HCT116 (cell line): ENCODE measurements at regions not wholly inside any gene's neighbourhood (a gene's known extent, or its start where the extent isn't known, plus 50 kb on each side); places are given as distances from the start of the nearest gene placed in this dataset.

Source experiments
- CTCF ChIP-seq, 3 experiments: fragments of 200-600 bp in 1 of 3; sonication (generic) in 1 of 3; IDR thresholded peaks in 2 of 3; conservative IDR thresholded peaks in 1 of 3; 2 replicates each; pipeline ENCODE4 v1.5.1; 2012 to 2017; ENCODE audit warnings: low read depth in 2 of 3, low read length in 2 of 3, antibody characterized with exemption in 1 of 3, borderline replicate concordance in 1 of 3, control low read depth in 1 of 3, mild to moderate bottlenecking in 1 of 3, mixed read lengths in 1 of 3, mixed run types in 1 of 3, moderate library complexity in 1 of 3; ENCODE audit not compliant: insufficient read depth in 1 of 3
- EGR1 ChIP-seq: IDR thresholded peaks from 2 replicates; pipeline ENCODE4 v1.6.1; 2012; ENCODE audit warnings: low read depth
- EZH2phosphoT487 ChIP-seq: fragments of 200-600 bp; IDR thresholded peaks from 2 replicates; pipeline ENCODE4 v1.6.1; 2018; ENCODE audit warnings: antibody characterized with exemption, borderline replicate concordance
- FOSL1 ChIP-seq: IDR thresholded peaks from 2 replicates; pipeline ENCODE4 v1.6.1; 2012; ENCODE audit warnings: low read depth
- POLR2A ChIP-seq: IDR thresholded peaks from 2 replicates; pipeline ENCODE4 v1.7.0; 2011; ENCODE audit warnings: borderline replicate concordance; ENCODE audit not compliant: insufficient read depth, insufficient read length; ENCODE audit errors: extremely low read depth
- POLR2AphosphoS5 ChIP-seq: IDR thresholded peaks from 2 replicates; pipeline ENCODE4 v1.6.1; 2011; ENCODE audit warnings: mild to moderate bottlenecking, low read depth, low read length, moderate library complexity
- REST ChIP-seq: IDR thresholded peaks from 2 replicates; pipeline ENCODE4 v1.6.1; 2012; ENCODE audit warnings: low read depth
- ZNF274 ChIP-seq: fragments of 200-500 bp; sonication (Bioruptor generic); IDR thresholded peaks from 2 replicates; pipeline ENCODE4 v1.6.1; 2014; ENCODE audit warnings: mild to moderate bottlenecking, low read depth, low read length, inconsistent platforms

GRCh38 chr6:142011156-142011555 is 121.6 kb upstream of the GJE1 start:
- no peak for TF ChIP-seq CTCF (IDR thresholded peaks at IDR 0.05 in 2 of 3, conservative IDR thresholded peaks at IDR 0.05 in 1 of 3; ENCODE audit: borderline replicate concordance in 1 of 3, insufficient read depth in 1 of 3, low read depth in 2 of 3, low read length in 2 of 3)
- TF ChIP-seq EZH2phosphoT487, result no peak
- TF ChIP-seq POLR2AphosphoS5, result no peak
- TF ChIP-seq EGR1, result no peak
- no peak for TF ChIP-seq FOSL1
- no peak for TF ChIP-seq REST
- no peak for TF ChIP-seq ZNF274
- no peak for TF ChIP-seq POLR2A
